Mammary epithelial cell (primary cell): ENCODE measurements at regions not wholly inside any gene's neighbourhood (a gene's known extent, or its start where the extent isn't known, plus 50 kb on each side); places are given as distances from the start of the nearest gene placed in this dataset.

ENCODE experiments used
- CTCF ChIP-seq, 2 donors: IDR thresholded peaks in 1 of 2; conservative IDR thresholded peaks in 1 of 2; 2 replicates each; pipeline ENCODE4 v1.5.1; 2011 to 2012; ENCODE audit warnings: inconsistent platforms in 2 of 2, low read length in 2 of 2, mild to moderate bottlenecking in 2 of 2, control low read depth in 1 of 2, low read depth in 1 of 2; ENCODE audit not compliant: insufficient read depth in 1 of 2; ENCODE audit errors: extremely low read depth in 1 of 2
- EZH2 ChIP-seq: IDR thresholded peaks from 2 replicates; pipeline ENCODE4 v1.6.1; 2012; ENCODE audit warnings: low read length, inconsistent platforms, borderline replicate concordance

DNA sequence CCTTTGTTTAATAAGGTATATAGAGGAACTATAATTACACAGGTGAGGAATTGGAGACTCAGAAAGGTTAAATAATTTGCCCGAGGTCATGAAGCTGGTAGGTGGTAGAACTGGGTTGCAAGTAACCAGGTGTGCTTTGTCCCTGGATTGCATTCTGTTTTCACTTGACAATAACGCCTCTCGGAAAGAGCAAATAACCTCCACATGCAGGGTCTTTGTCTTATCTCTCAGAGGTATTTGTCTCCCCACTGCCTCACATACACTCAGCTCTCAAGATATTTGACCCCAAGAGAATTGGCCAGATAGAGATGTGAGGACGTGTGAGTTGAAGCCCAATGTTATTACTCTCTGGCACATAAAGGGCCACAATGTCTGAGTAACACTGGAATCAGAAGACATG, 320.9 kb upstream of the ONECUT1 start:
- TF ChIP-seq CTCF (conservative IDR thresholded peaks at IDR 0.05 in 1 of 2, IDR thresholded peaks at IDR 0.05 in 1 of 2; ENCODE audit: extremely low read depth in 1 of 2, insufficient read depth in 1 of 2, low read depth in 1 of 2, low read length in 2 of 2), result no peak
- TF ChIP-seq EZH2, result no peak
